ENCODE measurements at regions not wholly inside any gene's neighbourhood (a gene's known extent, or its start where the extent isn't known, plus 50 kb on each side); places are given as distances from the start of the nearest gene placed in this dataset.

- no peak for DNase-seq (ENCODE audit: low read depth in 2 of 2, low spot score in 1 of 2)
Observed at GRCh38 chr5:89280103-89281037, 397.4 kb upstream of the MEF2C start.

- DNase-seq (ENCODE audit: low read depth in 2 of 2, low spot score in 1 of 2) = no peak
Observed at GRCh38 chr5:89279391-89280036, 396.5 kb upstream of the MEF2C start.

GRCh38 chr5:89277816-89278215, 394.8 kb upstream of the MEF2C start:
- DNase-seq (ENCODE audit: low read depth in 2 of 2, low spot score in 1 of 2) = no peak

- no peak for DNase-seq (ENCODE audit: low read depth in 2 of 2, low spot score in 1 of 2)
Observed at GRCh38 chr5:89276566-89277305, 393.8 kb upstream of the MEF2C start.

GRCh38 chr5:89275066-89275855, 392.3 kb upstream of the MEF2C start:
- DNase-seq (ENCODE audit: low read depth in 2 of 2, low spot score in 1 of 2) = no peak

- no peak for DNase-seq (ENCODE audit: low read depth in 2 of 2, low spot score in 1 of 2)
Observed at GRCh38 chr5:89273289-89273688, 390.3 kb upstream of the MEF2C start.

GRCh38 chr5:89270901-89271300, 387.9 kb upstream of the MEF2C start:
- no peak for DNase-seq (ENCODE audit: low read depth in 2 of 2, low spot score in 1 of 2)

GRCh38 chr5:89269721-89270120, 386.7 kb upstream of the MEF2C start:
- no peak for DNase-seq (ENCODE audit: low read depth in 2 of 2, low spot score in 1 of 2)

GRCh38 chr5:89268460-89268859, 385.5 kb upstream of the MEF2C start:
- no peak for DNase-seq (ENCODE audit: low read depth in 2 of 2, low spot score in 1 of 2)

- DNase-seq (ENCODE audit: low read depth in 2 of 2, low spot score in 1 of 2) = no peak
Observed at GRCh38 chr5:89267788-89268187, 384.8 kb upstream of the MEF2C start.

- no peak for DNase-seq (ENCODE audit: low read depth in 2 of 2, low spot score in 1 of 2)
Observed at GRCh38 chr5:89265511-89266179, 382.7 kb upstream of the MEF2C start.

- no peak for DNase-seq (ENCODE audit: low read depth in 2 of 2, low spot score in 1 of 2)
Observed at GRCh38 chr5:89263846-89264245, 380.9 kb upstream of the MEF2C start.

GRCh38 chr5:89262030-89262429, 379.0 kb upstream of the MEF2C start:
- no peak for DNase-seq (ENCODE audit: low read depth in 2 of 2, low spot score in 1 of 2)

GRCh38 chr5:89260254-89260653, 377.3 kb upstream of the MEF2C start:
- DNase-seq (ENCODE audit: low read depth in 2 of 2, low spot score in 1 of 2) = no peak

- DNase-seq (ENCODE audit: low read depth in 2 of 2, low spot score in 1 of 2) = no peak
Observed at GRCh38 chr5:89255845-89256463, 373.0 kb upstream of the MEF2C start.

- no peak for DNase-seq (ENCODE audit: low read depth in 2 of 2, low spot score in 1 of 2)
Observed at GRCh38 chr5:89253666-89254352, 370.8 kb upstream of the MEF2C start.

GRCh38 chr5:89246864-89247263, 363.9 kb upstream of the MEF2C start:
- no peak for DNase-seq (ENCODE audit: low read depth in 2 of 2, low spot score in 1 of 2)

- no peak for DNase-seq (ENCODE audit: low read depth in 2 of 2, low spot score in 1 of 2)
Observed at GRCh38 chr5:89246252-89246651, 363.3 kb upstream of the MEF2C start.

GRCh38 chr5:89243611-89244010, 360.6 kb upstream of the MEF2C start:
- DNase-seq (ENCODE audit: low read depth in 2 of 2, low spot score in 1 of 2) = no peak

All from stimulated activated CD8-positive, alpha-beta memory T cell treated with anti-CD3 and anti-CD28 coated beads, Interleukin-4, amount 100 ng/mL, for 1 hour (primary cell).